NCI-H82 treated with DMSO at 0.1 percent for 48 hours (cell line): ENCODE measurements at regions not wholly inside any gene's neighbourhood (a gene's known extent, or its start where the extent isn't known, plus 50 kb on each side); places are given as distances from the start of the nearest gene placed in this dataset.
"Not testable (repeated sequence)": the region's sequence is repeated elsewhere in the genome, so short reads cannot be mapped to it uniquely, and the experiment has no call there.

Experiments used
- DNase-seq: peaks from one replicate; lab custom pipeline; 2025; ENCODE audit not compliant: unreplicated experiment; lab: John Stamatoyannopoulos, UW

DNA sequence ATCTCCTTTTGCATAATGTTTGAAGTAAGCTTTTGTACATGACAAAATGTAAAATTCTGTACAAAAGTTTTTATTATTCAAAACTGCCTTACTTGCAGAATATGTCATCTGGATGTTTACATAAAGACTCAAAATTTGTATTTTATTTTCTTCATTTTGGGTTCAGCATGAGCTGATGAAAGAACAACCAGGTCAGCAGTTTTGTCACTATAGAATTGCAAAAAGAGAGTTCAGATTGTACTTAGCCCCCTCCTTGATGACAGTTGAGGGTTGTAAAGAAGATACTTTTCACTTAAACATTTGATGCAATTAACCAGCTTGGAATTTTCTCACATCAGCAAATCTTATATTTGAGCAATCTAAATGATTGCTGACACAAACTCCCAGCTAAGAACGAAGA lies 669.3 kb downstream of the PLA2G4A start:
- no peak for DNase-seq

DNA sequence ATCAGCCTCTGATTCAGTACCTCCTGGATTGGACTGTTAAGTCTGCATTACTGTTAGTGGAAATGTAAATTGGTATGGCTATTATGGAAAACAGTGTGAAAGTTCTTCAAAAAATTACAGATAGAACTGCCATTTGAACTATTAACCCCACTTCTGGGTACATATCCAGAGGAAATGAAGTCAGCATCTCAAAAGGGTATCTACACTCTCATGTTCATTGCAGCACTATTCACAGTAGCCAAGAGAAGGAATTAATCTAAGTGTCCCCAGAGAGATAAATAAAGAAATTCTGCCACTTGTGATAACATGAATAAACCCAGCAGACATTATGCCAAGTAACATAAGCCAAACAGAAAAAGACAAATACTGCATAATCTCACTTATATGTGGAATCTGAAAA lies 676.0 kb downstream of the PLA2G4A start:
- no peak for DNase-seq

DNA sequence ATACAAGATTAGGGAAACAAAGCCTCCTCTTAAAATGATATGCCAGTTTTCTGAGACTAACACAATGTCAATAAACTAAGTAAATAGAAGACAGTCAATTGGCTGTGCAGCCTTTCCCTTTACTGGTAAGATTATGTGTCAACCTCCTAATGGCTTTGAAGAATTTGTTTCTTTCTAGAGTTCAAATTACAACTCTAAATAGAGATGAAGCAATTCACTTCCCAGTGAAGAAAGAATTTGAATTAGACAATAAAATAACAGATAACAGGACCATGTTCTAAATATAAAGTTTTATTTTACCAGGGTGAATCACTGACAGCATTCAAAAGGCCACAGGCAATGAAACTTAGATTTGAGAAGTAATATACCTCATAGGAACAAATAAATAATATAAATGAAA lies 680.3 kb downstream of the PLA2G4A start:
- DNase-seq: no peak

DNA sequence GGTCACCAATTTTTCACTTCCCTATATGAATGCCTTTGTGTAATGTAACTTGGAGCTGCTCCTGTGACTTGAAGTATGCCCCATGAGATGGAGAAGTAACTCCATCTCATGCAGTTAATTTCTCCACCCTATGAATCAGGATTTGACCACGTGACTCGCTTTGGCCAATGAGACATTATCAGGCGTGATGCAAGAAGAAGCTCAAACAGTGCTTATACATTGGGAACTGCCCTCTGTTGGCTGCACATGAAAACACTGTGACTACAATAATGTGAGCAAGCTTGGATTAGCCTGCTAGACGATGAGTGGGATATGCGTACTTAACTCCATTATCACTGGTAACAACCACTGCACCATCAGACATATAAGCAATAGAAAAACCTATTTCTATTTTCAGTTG lies 684.4 kb downstream of the PLA2G4A start:
- DNase-seq: no peak

DNA sequence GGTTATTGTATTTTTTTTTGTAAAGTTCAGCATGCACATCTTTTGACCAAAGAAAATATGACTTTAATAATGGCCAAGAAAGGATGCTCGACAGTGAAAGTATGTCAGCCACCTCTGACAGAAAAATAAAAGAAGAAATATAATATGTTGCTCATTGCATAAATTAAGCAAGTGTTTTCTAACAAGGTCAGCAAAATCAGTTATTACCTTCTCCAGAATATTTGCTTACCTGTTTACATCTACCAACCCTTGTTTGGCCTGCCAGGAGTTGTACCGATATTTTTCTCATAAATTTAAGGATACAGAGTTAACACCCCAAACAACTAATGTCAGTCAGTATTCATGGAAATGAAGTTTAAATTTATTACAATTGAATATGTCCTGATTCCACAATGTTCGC lies 685.4 kb downstream of the PLA2G4A start:
- DNase-seq: no peak

DNA sequence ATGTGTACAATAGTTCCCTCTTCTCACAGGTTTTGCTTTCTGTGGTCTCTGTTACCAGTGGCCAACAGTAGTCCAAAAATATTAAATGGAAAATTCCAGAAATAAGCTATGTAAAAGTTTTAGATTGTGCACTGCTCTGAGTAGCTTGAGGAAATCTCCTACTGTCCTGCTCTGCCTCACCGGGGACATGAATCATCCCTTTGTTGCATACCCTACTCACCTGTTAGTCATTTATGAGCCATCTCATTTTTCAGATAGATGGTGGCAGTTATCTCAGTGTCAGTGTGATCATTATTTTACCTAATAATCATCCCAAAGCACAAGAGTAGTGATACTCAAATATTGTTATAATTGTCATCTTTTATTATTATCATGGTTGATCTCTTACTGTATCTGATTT lies 688.1 kb downstream of the PLA2G4A start:
- no peak for DNase-seq

DNA sequence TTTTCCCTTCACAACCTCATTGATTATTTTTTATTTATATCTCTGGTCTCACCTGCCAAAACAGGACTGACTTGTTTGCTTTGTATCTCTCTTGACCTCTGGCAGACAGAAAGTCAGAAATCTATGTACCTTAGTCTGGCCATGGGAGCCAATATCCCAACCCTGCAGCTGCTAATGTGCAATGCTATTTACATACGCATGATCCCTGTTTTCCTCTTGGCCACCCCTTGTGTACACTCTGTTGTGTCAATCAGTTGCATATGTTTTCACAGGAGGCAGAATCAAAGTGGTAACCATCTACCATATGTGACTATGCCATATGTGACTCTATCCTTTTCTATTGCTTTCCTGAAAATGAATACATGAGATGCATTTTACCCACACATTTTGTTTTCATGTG lies 688.8 kb downstream of the PLA2G4A start:
- DNase-seq: no peak

DNA sequence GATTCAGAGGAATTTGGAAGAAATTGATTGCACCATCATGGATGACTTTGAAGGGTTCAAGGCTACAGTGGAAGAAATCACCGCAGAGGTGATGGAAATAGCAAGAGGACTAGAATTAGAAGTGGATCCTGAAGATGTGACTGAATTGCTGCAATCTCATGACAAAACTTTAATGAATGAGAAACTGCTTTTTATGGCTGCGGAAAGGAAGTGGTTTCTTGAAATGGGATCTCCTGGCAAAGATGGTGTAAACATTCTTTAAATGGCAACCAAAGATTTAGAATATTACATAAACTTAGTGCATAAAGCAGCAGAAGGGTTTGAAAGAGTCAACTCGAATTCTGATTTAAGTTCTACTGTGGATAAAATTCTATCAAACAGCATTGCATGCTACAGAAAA lies 698.6 kb downstream of the PLA2G4A start:
- no peak for DNase-seq

DNA sequence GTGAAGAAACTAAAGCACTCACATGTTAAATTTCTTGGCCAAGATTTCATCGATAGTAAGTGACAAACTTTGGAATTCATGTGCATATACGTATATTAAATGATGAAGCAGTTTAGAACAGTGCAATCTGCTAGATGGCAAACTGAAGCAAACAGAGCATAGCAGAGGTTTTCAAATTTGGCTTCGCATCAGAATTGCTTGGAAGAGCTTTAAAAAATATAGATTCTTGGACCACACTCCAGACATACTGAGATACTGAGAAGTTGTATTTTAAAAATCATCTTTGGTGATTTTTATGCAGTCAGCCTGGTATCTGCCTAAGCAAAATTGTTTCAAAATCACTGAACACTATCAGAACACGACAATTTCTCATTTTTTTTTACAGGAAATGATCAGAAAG lies 709.2 kb downstream of the PLA2G4A start:
- DNase-seq: no peak

DNA sequence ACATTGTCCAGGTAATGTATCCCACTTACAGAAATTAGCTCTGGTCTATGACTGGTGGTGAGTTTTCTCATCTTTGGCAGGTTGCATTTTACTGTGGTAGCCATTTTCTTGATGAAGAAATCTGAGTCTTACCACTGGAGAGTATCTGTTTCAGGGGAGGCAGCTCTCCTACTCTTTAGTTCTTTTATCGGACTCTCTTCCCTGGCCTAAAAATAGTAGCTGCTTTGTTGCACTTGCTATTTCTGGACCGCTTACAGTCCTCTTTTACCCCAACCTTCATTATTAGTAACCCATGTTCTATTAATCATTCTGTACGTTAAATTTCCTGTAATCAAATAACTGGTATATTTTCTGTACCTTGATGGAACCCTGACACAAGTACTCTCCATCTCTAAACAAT lies 720.8 kb downstream of the PLA2G4A start:
- no peak for DNase-seq

DNA sequence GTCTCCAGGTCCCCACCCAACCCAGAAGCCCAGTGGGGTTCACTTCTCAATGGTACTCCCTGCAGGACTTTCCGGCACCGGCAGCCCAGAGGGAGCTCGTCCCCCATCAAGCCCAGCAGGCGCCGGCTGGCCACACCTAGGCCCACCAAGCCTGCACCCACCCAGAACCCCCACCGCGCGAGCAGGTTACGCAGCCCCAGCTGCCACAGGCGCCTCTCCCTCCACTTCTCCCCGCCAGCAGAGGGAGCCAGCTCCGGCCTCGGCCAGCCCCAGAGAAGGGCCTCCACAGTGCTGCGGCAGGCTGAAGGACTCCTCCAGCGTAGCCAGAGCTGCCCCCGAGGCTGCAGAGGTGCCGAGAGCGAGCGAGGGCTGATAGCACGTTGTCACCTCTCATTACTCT lies 722.3 kb downstream of the PLA2G4A start:
- DNase-seq: no peak

DNA sequence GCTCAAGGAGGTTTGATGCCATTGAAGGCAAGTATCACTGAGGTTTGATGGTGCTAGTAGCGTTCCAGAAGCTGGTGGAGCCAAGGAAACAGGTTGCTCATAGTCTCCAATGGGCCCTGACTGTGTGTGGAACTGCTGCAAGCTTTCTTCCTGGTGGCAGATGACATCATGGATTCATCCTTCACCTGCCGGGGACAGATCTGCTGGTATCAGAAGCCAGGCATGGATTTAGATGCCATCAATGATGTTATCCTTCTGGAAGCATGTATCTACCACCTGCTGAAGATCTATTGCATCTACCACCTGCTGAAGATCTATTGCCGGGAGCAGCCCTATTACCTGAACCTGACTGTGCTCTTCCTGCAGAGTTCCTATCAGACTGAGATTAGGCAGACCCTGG lies 734.4 kb downstream of the PLA2G4A start:
- no peak for DNase-seq

DNA sequence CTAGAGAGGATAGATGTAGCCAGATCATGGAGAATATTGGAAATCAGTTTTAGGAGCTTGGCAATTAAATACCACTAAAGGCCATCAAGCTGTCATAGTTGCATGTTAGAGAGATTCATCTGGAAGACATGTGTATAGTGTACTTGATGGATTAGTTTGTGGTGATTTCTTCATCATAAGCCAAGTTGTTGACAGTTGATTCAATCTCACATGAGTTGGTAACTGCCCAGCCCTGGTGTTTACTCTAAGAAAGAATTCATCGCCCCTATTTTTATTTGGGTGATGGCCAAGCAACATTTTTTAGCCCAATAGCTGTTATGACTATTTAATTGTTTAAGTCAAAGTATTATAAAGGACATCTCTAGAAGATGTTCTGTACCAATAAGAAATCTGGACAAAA lies 737.6 kb downstream of the PLA2G4A start:
- DNase-seq: no peak

DNA sequence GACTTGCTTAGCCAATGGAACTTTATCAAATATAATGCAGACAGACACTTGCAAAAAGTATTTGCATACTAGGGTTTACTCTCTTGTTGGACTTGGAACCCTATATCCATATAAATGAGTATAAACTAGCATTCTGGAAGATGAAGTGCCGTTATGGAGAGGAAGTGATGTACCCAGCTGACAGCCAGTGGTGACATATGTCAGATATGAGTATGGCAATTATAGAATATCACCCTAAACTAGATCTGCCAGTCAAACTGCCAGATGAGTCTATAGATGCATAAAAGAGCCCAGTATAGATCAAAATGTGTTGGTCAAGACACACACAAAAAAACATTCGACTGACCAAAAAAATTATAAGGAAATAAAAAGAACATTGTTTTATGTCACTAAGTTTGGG lies 739.3 kb downstream of the PLA2G4A start:
- no peak for DNase-seq

DNA sequence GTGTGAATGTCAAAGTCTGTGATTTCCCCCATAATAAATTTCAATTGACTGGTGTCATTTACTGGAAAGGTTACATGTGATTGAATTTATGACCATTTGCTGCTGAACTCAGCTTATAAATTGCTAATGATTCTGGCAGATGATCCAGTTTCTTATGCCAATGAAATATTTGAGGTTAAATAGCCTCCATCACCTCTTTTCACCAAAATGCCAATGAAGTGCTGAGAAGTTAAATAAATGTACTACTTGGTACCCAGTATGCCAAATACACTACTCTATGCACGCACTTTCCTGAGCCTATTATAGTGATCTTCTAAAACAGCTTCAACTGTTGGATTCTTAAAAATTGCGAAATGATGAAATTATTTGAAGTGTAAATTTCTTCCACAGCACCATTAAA lies 741.4 kb downstream of the PLA2G4A start:
- no peak for DNase-seq

DNA sequence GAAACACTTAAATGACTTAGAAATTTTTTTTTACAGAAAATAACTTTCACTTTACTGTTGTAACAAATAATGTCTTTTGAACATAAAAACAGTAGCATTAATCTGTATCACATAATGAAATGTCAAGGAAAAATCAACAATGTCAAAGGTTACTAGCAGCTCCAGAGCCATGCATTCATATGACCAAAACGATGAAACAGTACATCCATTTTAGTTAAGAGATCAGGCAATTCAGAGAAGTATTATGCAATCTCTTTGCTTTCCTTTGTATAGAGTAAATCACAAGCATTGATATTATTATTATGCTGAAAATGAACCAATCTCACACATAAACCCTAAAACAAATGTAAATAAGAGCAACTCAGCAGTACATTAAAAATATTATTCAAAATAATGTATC lies 748.9 kb downstream of the PLA2G4A start:
- DNase-seq: no peak

DNA sequence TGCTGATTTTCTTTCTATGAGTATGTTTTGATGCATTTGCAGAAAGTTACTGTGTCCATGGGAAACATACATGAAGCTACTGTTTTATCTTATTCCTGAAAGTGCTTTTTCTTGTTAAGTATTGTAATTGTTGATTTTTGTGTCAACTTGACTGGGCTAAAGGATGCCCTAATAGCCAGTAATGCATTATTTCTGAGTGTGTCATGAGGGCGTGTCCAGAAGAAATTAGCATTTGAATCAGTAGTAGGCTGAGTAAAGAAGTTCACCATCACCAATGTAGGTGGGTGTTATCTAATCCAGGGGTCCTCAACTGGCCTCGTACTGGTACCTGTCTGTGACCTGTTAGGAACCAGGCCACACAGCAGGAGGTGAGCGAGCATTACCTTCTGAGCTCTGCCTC lies 760.2 kb downstream of the PLA2G4A start:
- no peak for DNase-seq

DNA sequence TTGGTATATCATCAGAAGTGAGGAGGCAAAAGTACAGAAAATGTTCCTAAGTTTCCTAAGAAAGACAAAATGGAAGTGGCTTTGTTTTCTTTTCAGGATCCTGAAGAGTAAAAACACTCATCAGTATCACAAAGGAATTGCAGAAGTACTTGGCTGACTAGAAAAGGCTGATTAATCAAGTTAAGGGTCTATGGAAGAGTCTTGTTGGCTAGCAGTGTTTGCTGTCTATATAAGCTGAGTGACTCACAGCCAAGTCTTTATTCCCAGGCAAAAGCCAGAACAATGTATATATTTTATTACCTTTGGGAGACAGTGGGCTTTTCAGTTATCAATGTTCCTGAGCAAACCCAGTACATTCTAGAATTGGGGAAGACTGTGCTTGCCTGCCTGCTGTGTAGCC lies 777.0 kb downstream of the PLA2G4A start:
- no peak for DNase-seq

DNA sequence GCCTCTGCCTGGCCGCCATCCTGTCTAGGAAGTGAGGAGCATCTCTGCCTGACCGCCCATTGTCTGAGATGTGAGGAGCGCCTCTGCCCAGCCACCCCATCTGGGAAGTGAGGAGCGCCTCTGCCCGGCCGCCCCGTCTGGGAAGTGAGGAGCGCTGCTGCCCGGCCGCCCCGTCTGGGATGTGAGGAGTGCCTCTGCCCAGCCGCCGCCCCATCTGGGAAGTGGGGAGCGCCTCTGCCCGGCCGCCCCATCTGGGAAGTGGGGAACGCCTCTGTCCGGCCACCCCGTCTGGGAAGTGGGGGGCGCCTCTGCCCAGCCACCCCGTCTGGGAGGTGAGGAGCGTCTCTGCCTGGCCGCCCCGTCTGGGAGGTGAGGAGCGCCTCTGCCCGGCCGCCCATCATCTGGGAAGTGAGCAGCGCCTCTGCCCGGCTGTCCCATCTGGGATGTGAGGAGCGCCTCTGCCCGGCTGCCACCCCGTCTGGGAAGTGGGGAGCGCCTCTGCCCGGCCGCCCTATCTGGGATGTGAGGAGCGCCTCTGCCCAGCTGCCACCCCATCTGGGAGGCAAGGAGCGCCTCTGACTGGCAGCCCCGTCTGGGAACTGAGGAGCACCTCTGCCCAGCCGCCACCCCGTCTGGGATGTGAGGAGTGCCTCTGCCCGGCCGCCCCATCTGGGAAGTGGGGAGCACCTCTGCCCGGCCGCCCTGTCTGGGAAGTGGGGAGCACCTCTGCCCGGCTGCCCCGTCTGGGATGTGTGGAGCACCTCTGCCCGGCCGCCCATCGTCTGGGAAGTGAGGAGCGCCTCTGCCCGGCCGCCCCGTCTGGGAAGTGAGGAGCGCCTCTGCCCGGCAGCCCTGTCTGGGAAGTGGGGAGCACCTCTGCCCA lies 787.3 kb downstream of the PLA2G4A start:
- DNase-seq: not testable (repeated sequence)

DNA sequence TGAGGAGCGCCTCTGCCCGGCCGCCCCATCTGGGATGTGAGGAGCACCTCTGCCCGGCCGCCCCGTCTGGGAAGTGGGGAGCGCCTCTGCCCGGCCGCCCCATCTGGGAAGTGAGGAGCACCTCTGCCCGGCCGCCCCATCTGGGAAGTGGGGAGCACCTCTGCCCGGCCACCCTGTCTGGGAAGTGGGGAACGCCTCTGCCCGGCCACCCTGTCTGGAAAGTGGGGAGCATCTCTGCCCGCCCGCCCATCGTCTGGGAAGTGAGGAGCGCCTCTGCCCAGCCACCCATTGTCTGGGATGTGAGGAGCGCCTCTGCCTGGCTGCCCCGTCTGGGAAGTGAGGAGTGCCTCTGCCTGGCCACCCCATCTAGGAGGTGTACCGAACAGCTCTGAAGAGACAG lies 788.1 kb downstream of the PLA2G4A start:
- DNase-seq: not testable (repeated sequence)

DNA sequence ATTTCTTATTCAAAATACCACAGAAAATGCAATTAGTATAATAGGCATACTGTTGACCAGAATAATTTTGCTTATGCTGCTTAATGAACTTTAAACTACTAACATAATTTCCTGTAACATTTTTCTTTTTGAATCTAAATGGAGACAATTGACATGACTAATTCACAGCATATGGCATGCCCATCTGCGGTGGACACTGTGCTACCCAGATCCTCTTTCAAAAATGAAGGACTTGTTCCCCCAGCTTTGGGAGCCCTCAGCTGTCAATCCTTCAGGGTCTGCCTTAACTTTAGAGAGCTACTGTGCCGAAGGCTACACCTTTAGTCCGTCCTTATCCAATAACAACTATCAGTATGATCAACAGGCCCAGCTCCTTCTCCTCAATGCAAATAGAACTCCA lies 789.0 kb downstream of the PLA2G4A start:
- peak; percentile 26 for DNase-seq

DNA sequence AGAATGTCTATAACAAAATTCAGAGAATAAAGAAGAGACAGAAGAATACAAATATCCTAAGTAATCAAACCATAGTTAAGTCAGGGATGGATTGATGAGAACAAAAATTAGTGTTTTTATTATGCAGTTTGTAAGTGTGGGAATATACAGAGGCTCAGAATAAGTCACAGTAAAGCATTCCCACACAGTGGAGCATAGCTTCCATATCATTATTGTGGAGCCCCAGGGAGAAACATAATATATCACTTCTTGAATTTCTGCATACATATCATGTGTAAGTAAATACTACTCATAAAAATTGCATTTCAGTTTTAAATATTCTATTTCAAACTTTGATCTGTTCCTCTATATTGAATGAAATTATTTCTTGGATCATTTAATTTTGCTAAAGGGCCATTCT lies 790.4 kb downstream of the PLA2G4A start:
- no peak for DNase-seq

DNA sequence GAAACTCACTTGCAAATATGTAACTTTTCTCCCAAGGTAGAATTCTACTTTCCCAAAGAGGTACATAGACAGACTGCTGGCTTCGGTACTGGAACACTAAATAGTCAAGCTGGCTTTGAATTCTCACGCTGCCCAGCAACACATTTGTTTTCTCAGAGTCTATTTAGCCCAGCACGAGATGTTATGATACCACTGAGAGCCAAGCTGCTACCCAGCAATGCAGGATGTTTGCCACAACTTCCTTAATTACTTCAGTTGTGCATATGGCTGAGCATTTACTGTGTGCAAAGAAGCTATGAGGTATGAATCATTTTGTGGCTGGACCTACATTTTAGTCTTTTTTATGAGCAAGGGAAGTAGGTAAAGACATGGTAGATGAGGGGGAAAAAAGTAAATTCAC lies 793.2 kb downstream of the PLA2G4A start:
- DNase-seq: no peak
